HG02678 (cell line): ENCODE measurements at regions not wholly inside any gene's neighbourhood (a gene's known extent, or its start where the extent isn't known, plus 50 kb on each side); places are given as distances from the start of the nearest gene placed in this dataset.

Experiments used
- ATAC-seq: cut with Tn5 transposase; IDR thresholded peaks from one replicate; pipeline ENCODE4 v1.9.1; 2021; ENCODE audit warnings: mild to moderate bottlenecking, moderate library complexity; ENCODE audit not compliant: unreplicated experiment

- ATAC-seq, result no peak
Observed at GRCh38 chr19:28889941-28890670, 322.8 kb downstream of the UQCRFS1 start.

GRCh38 chr19:28887920-28888618 is 324.9 kb downstream of the UQCRFS1 start:
- no peak for ATAC-seq

DNA sequence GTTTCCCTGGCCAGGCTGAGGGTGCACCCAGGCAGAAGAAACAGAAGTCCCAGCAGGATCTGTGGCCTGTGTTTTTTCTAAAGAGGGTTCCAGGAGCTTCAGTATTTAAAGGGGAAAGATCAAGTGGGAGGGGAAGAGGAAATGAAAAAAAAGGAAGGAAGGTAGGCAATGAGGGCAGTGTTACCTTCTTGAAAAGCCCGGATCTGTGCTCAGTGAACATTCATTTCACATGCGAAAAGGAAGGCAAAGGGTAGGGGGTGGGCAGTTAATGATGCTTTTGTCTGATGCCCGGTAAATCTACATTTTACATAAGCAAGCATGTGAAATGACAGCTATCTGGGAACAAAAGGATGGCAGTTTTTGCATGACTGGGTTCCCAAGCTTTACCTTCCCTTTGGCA is 326.2 kb downstream of the UQCRFS1 start:
- no peak for ATAC-seq

GRCh38 chr19:28885965-28886364 is 327.0 kb downstream of the UQCRFS1 start:
- no peak for ATAC-seq

GRCh38 chr19:28884786-28885476 is 328.0 kb downstream of the UQCRFS1 start:
- no peak for ATAC-seq

DNA sequence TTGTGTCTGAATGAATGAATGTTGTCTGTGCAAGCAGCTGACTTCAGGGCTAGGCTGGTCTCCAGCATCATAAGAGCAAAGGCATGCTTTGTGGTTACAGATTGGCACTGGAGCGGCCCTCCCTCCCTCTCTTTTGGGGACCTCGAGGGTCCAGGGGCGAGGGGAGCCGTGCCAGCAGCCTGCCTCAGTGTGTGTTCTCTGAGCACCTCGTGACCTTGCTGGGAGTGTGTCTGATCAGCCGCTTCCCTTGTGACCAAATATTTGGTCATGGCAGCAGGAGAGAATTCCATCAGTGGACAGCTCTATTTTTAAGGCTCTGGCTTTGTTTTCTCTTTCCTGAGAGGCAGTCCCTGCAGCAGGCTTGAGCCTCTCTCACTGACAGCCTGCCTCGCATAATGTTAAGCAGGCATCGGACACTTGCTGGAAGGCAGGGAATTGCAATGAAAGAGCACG is 329.7 kb downstream of the UQCRFS1 start:
- ATAC-seq, result no peak

DNA sequence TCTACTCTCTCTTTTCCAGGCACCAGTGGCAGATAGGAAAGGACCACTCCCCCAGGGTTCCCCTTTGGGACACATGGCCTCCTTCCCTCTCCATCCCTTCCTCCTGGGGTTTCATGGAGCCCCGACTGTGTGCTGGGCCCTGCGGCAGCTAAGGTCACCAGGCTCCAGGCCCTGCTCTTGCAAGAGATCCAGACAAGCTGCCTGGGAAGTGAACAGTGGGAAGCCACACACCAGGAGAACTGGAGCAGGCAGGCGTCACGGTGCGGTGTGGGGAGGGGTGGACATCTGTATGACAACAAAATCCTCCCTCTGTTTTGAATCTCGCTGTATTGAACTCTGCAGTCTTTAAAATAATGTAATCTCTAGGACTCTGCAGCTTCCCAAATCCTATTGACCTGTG is 330.1 kb downstream of the UQCRFS1 start:
- ATAC-seq, result no peak

- ATAC-seq, result no peak
Observed at GRCh38 chr19:28881616-28882015, 331.3 kb downstream of the UQCRFS1 start.

DNA sequence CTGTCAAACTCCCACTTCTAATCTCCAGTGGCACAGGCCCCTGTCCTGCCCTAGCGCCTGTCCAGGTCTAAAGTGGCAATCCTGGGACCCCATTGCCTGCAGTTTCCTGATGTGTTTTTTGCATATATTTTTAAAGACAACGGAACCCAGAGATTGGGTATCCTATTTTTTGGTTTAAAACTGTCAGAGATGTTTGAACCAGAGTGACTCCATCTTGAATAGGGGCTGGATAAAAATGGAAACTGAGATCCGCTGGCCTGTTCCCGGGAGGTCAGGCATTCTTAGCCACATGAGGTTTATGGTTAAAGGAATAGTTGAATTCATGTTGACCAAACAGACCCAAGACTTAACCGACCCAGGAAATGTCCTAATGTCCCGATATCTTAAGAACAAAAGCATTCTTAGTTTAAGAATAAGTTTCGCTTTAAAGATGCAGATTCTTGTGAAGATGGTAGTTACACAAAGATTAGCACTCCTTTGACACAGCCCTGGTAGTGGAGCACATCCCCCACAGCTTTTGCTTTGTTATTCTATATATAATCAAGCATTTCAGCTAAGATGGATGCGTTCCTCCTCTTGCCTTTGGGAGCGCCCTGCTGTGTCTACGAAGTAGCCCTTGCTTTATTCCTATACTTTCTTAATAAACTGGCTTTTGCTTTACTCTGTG is 332.1 kb downstream of the UQCRFS1 start:
- ATAC-seq, result no peak

DNA sequence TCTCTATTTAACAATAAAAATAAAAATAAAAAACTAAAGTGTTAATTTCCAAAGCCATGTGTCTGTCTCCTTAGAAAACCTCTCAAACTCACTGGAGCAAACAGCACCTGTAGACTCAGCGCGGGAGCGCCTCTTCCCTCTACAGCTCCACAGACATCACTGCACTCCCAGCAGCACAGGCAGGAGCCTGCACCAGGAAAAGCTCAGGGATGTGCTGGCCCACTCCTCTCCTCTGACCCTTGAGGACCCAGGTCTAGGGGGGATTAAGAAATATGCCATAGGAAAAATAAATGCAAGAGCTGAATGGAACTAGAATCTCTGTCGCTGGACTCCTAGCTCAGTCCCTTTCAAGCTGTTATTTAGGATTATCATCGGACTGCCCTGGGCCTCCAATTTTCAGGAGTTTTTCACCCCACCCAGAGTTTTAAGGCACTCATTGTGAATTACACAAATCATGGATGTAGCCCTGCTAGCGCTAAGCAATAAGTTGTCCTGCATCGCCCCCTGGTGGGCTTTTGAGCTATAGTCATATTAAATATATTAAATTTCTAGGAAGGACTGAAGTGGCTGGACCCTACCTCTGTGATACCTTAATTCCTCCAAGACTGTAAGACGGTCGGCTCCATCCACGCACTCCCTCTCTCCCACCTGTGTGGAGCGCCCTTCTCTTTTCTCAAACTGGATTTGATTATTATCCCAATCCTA is 333.9 kb downstream of the UQCRFS1 start:
- no peak for ATAC-seq

DNA sequence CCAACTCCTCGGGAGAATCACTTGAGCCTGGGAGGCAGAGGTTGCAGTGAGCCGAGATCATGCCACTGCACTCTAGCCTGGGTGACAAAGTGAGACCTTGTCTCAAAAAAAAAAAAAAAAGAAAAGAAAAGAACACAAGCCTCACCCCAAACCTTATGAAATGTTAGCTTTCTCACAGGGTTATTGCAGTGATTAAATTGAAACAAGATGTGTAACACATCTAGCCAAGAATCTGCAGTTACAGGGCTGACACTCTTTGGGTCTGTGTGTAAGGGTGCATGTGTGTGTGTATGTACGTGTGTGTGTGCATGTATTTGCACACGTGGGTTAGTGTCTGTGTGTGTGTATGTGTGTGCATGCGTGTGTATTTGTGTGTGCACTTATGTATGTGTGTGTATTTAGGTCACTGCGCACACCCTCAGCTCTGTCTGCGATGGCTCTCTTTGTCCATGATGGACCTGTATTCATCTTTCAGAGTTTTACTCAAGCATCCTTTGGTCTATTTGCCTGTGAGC is 336.3 kb downstream of the UQCRFS1 start:
- ATAC-seq, result no peak

GRCh38 chr19:28874742-28875141 is 338.2 kb downstream of the UQCRFS1 start:
- ATAC-seq, result no peak

DNA sequence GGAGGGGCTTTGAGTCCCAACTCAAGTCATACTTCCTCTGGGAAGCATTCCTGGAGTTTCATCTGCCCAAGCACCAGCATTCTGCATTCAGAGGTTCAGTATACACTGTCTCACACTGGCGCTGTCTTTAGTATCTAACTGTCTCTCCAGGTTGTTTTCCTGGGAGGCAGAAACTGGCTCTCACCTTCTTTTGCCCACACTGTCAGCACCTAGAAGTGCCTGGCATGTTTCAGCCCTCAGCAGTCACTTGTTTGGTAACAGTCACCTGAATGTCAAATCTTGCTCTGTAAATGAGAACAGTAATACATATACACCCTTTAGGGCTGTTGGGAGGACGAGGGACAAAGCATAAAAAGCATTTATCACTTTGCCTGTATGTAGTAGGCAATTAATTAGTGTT is 339.6 kb downstream of the UQCRFS1 start:
- no peak for ATAC-seq

- no peak for ATAC-seq
Observed at GRCh38 chr19:28871099-28871725, 341.7 kb downstream of the UQCRFS1 start.

GRCh38 chr19:28869459-28869858 is 343.5 kb downstream of the UQCRFS1 start:
- ATAC-seq, result peak; percentile 51

DNA sequence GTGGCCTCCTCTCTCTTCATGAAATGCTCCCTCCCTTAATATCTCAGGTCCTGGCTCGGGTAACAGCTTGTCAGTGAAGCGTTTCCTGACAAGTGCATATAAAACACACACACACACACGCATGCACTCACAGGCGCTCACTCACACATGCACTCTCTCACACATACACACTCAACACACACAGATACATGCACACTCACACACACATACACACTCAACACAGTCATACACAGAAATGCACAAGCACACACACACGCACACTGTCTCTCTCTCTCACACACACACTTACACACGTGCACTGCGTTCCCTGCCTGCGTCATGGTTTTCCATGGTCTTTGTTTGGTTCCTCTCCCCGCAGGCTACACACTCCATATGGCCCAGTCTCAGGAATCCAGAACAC is 344.1 kb downstream of the UQCRFS1 start:
- ATAC-seq, result no peak

DNA sequence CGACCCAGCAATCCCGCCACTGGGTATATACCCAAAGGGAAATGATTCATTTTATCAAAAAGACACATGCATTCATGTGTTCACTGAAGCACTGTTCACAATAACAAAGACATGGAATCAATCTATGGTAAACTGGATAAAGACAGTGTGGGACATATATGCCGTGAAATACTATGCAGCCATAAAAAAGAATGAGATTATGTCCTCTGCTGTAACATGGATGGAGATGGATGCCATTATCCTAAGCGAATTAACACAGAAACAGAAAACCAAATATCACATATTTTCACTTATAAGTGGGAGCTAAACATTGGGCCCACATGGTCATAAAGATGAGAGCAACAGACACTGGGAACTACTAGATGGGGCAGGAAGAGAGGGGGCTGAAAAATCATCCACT is 345.0 kb downstream of the UQCRFS1 start:
- ATAC-seq, result no peak

- no peak for ATAC-seq
Observed at GRCh38 chr19:28864577-28865042, 348.3 kb downstream of the UQCRFS1 start.

DNA sequence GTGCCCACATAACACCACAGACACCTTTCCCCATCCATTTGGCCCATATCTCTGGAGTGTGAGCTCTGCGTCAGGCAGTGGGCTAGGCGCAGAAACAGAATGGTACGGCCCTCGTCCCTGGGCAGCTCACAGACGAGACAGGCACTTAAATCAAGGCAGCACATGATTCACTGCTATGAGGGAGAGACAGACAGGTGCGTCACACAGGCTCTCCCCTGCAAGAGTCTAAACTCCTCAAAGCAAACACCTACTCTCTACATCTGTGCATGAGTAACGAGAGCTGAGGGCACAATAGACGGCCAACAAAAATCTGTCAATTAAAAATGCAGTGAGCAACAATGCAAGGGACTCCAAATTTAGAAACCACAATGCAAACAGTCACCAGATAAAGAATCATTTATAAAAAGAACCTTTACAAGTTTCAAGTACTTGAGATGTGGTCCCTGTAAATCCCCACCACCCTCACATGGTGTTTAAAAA is 348.9 kb downstream of the UQCRFS1 start:
- ATAC-seq, result no peak

- no peak for ATAC-seq
Observed at GRCh38 chr19:28862238-28862637, 350.7 kb downstream of the UQCRFS1 start.
